SK-N-SH (cell line): ENCODE measurements at regions not wholly inside any gene's neighbourhood (a gene's known extent, or its start where the extent isn't known, plus 50 kb on each side); places are given as distances from the start of the nearest gene placed in this dataset.

Experiments used
- CTCF ChIA-PET: fragments of 300-600, 350-600 bp; formaldehyde crosslinking; extraction: SDS; loops from one replicate; lab custom pipeline; 2021; lab: Yijun Ruan, JAX
- POLR2A ChIA-PET: fragments of 350-600 bp; sonication (Branson Sonifier 250); formaldehyde crosslinking; extraction: SDS; loops from one replicate; lab custom pipeline; 2020; ENCODE audit warnings: antibody characterized with exemption, inconsistent platforms; lab: Yijun Ruan, JAX
- DNase-seq: peaks from one replicate; pipeline ENCODE4 v3.0.0; 2012
- H2AFZ ChIP-seq: fragments of 200-600 bp; sonication (generic); 2 replicates; pipeline ENCODE4 v1.8.1; 2016; ENCODE audit warnings: antibody characterized with exemption, mild to moderate bottlenecking, low read depth
- H3F3A ChIP-seq: fragments of 200-600 bp; sonication (generic); replicated peaks from 2 replicates; pipeline ENCODE3; 2016; ENCODE audit warnings: antibody characterized with exemption, mild to moderate bottlenecking; ENCODE audit not compliant: insufficient read depth
- H3K27ac ChIP-seq, 2 experiments: fragments of 200-500 bp in 1 of 2; fragments of 200-600 bp in 1 of 2; sonication (Bioruptor generic) in 1 of 2; sonication (generic), shearing (Covaris generic) in 1 of 2; 2 replicates each; pipeline versions ENCODE4 v1.5.1 to v1.6.1; 2014 to 2016; ENCODE audit warnings: low read depth in 2 of 2, inconsistent platforms in 1 of 2, low read length in 1 of 2, mild to moderate bottlenecking in 1 of 2, mixed read lengths in 1 of 2
- H3K27me3 ChIP-seq: fragments of 200-600 bp; sonication (generic), shearing (Covaris generic); 2 replicates; pipeline ENCODE4 v1.6.1; 2016; ENCODE audit warnings: mixed run types; ENCODE audit not compliant: insufficient read depth
- H3K36me3 ChIP-seq, 2 experiments: fragments of 200-500 bp in 1 of 2; fragments of 200-600 bp in 1 of 2; sonication (Bioruptor generic) in 1 of 2; sonication (generic) in 1 of 2; replicated peaks in 1 of 2; 2 replicates each; pipeline versions ENCODE3 to v1.5.1; 2014 to 2016; ENCODE audit warnings: low read length in 1 of 2, mild to moderate bottlenecking in 1 of 2; ENCODE audit not compliant: insufficient read depth in 2 of 2, control insufficient read depth in 1 of 2
- H3K4me1 ChIP-seq, 2 experiments: fragments of 200-500 bp in 1 of 2; fragments of 200-600 bp in 1 of 2; sonication (Bioruptor generic) in 1 of 2; sonication (generic), shearing (Covaris generic) in 1 of 2; 2 replicates each; pipeline versions ENCODE4 v1.5.1 to v1.6.1; 2014 to 2016; ENCODE audit warnings: low read depth in 1 of 2, low read length in 1 of 2, mixed run types in 1 of 2; ENCODE audit not compliant: insufficient read depth in 2 of 2, control insufficient read depth in 1 of 2
- H3K4me2 ChIP-seq: fragments of 200-600 bp; sonication (generic), shearing (Covaris generic); 2 replicates; pipeline ENCODE4 v1.6.1; 2017; ENCODE audit warnings: mixed run types
- H3K4me3 ChIP-seq, 2 experiments: fragments of 200-500 bp in 1 of 2; fragments of 200-600 bp in 1 of 2; sonication (Bioruptor generic) in 1 of 2; sonication (generic), shearing (Covaris generic) in 1 of 2; 2 replicates each; pipeline versions ENCODE4 v1.5.1 to v1.8.1; 2014 to 2016; ENCODE audit warnings: low read depth in 2 of 2, inconsistent platforms in 1 of 2, low read length in 1 of 2, mild to moderate bottlenecking in 1 of 2, mixed read lengths in 1 of 2, moderate library complexity in 1 of 2
- H3K79me2 ChIP-seq: fragments of 200-600 bp; sonication (generic); 2 replicates; pipeline ENCODE4 v1.8.1; 2017; ENCODE audit warnings: mild to moderate bottlenecking; ENCODE audit not compliant: insufficient read depth
- H3K9ac ChIP-seq: fragments of 200-600 bp; sonication (generic); 2 replicates; pipeline ENCODE4 v1.6.1; 2017; ENCODE audit warnings: mixed run types
- H3K9me2 ChIP-seq: fragments of 200-600 bp; sonication (generic); 2 replicates; pipeline ENCODE4 v1.6.1; 2017; ENCODE audit warnings: mixed run types
- H3K9me3 ChIP-seq: fragments of 200-600 bp; sonication (generic); 2 replicates; pipeline ENCODE4 v1.6.1; 2017; ENCODE audit warnings: mixed run types, mild to moderate bottlenecking, moderate library complexity
- H4K20me1 ChIP-seq: fragments of 200-600 bp; sonication (generic); 2 replicates; pipeline ENCODE4 v1.6.1; 2017; ENCODE audit warnings: mild to moderate bottlenecking, mixed run types; ENCODE audit not compliant: insufficient read depth
- ELF1 ChIP-seq: IDR thresholded peaks from 2 replicates; pipeline ENCODE4 v1.4.0; 2012
- FOXM1 ChIP-seq: IDR thresholded peaks from 2 replicates; pipeline ENCODE4 v1.4.0; 2012; ENCODE audit warnings: low read depth, mild to moderate bottlenecking
- GATA2 ChIP-seq: sonication (generic); formaldehyde crosslinking; IDR thresholded peaks from 2 replicates; pipeline ENCODE4 v1.5.0; 2020; ENCODE audit warnings: mild to moderate bottlenecking, missing genetic modification reagents
- NRF1 ChIP-seq: IDR thresholded peaks from 2 replicates; pipeline ENCODE4 v1.6.1; 2012; ENCODE audit warnings: low read depth, mild to moderate bottlenecking, low read length
- POLR2AphosphoS5 ChIP-seq: IDR thresholded peaks from 2 replicates; pipeline ENCODE4 v1.6.1; 2012; ENCODE audit warnings: low read depth, low read length
- RAD21 ChIP-seq: IDR thresholded peaks from 2 replicates; pipeline ENCODE4 v1.6.1; 2012; ENCODE audit warnings: mild to moderate bottlenecking, low read length
- RCOR1 ChIP-seq: fragments of 150-350 bp; IDR thresholded peaks from 2 replicates; pipeline ENCODE4 v1.6.1; 2017; ENCODE audit warnings: antibody characterized with exemption, low read length
- RFX5 ChIP-seq: IDR thresholded peaks from 2 replicates; pipeline ENCODE4 v1.6.1; 2012; ENCODE audit warnings: mild to moderate bottlenecking, improper control_type of control experiment, low read length
- RXRA ChIP-seq: IDR thresholded peaks from 2 replicates; pipeline ENCODE4 v1.4.0; 2012; ENCODE audit warnings: low read depth, mild to moderate bottlenecking, borderline replicate concordance
- SIN3A ChIP-seq: IDR thresholded peaks from 2 replicates; pipeline ENCODE4 v1.6.1; 2012; ENCODE audit warnings: low read depth, mild to moderate bottlenecking, low read length, moderate library complexity, borderline replicate concordance
- TAF1 ChIP-seq: IDR thresholded peaks from 2 replicates; pipeline ENCODE4 v1.6.1; 2012; ENCODE audit warnings: low read depth, mild to moderate bottlenecking, low read length, moderate library complexity, borderline replicate concordance
- WGBS: methylation state at CpG from one replicate; pipeline ENCODE4 v1.1.6; 2017; ENCODE audit warnings: low lambda C conversion rate; 5-methylcytosine and 5-hydroxymethylcytosine counted together
- TF ChIP-seq, protein P1 (sequence below): fragments of 200-600 bp; sonication (generic); IDR thresholded peaks from 2 replicates; pipeline ENCODE4 v1.6.1; 2017; ENCODE audit warnings: antibody characterized with exemption, mild to moderate bottlenecking, moderate library complexity
- TF ChIP-seq, protein P2 (sequence below): IDR thresholded peaks from 2 replicates; pipeline ENCODE4 v1.4.0; 2012; ENCODE audit warnings: low read depth
- TF ChIP-seq, protein P3 (sequence below): fragments of 150-350 bp; IDR thresholded peaks from 2 replicates; pipeline ENCODE4 v1.6.1; 2017; ENCODE audit warnings: antibody characterized with exemption, low read length, low read depth, borderline replicate concordance
- TF ChIP-seq, protein P4 (sequence below): IDR thresholded peaks from 2 replicates; pipeline ENCODE4 v1.4.0; 2012; ENCODE audit warnings: low read depth, borderline replicate concordance
- TF ChIP-seq, protein P5 (sequence below): IDR thresholded peaks from 2 replicates; pipeline ENCODE4 v1.4.0; 2012; ENCODE audit warnings: low read depth, borderline replicate concordance
- TF ChIP-seq, protein P6 (sequence below): IDR thresholded peaks from 2 replicates; pipeline ENCODE4 v1.6.1; 2012; ENCODE audit warnings: mild to moderate bottlenecking, low read depth, low read length, moderate library complexity

DNA sequence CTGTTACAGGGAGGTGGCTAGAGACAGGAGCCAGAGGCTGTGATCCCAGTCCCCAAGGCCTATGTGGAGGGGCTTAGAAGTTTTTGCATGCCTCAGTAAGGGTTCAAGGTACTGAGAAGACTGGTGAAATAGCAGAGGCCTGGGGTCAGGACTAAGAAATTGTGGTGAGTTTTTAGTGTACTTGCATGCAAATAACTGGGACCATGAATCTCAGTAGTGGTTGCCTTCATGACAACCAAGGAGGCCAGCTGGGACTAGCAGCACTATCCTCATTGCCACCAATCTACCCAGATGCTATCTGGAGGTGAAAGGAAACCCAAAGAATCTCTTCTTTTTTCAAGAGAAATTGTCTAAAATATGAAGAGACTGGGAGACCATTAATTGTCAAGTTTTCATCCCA, 395.1 kb downstream of the CETN3 start (continued):
- TF ChIP-seq, protein P1, sequence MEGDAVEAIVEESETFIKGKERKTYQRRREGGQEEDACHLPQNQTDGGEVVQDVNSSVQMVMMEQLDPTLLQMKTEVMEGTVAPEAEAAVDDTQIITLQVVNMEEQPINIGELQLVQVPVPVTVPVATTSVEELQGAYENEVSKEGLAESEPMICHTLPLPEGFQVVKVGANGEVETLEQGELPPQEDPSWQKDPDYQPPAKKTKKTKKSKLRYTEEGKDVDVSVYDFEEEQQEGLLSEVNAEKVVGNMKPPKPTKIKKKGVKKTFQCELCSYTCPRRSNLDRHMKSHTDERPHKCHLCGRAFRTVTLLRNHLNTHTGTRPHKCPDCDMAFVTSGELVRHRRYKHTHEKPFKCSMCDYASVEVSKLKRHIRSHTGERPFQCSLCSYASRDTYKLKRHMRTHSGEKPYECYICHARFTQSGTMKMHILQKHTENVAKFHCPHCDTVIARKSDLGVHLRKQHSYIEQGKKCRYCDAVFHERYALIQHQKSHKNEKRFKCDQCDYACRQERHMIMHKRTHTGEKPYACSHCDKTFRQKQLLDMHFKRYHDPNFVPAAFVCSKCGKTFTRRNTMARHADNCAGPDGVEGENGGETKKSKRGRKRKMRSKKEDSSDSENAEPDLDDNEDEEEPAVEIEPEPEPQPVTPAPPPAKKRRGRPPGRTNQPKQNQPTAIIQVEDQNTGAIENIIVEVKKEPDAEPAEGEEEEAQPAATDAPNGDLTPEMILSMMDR = no peak
- TF ChIP-seq NRF1 (no peak), FOXM1 (no peak)
- TF ChIP-seq, protein P2, sequence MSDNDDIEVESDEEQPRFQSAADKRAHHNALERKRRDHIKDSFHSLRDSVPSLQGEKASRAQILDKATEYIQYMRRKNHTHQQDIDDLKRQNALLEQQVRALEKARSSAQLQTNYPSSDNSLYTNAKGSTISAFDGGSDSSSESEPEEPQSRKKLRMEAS = no peak

DNA sequence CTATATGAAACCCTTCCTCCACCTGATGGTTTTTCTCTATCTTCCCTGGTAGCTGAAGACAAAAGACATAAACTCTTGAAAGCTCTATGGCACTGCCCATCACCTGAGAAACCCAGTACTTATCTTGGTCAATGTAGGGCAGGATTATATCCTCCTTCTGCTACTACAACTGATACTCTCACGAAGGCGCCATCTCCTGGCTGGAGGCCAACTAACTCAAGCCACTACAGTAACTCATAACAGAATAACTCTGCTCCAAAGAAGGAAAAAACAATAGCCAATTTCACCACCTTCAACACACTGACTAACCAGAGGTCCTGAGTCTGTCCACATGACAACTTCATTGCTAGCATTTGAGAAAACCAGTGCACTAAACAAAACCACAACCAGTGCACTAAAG, 409.2 kb downstream of the CETN3 start:
- Histone ChIP-seq H3K79me2 (no peaks in the 10 kb centered on the region), H3K4me3 (no peak overlapping the region), H4K20me1 (no peaks in the 10 kb centered on the region), H2AFZ (no peak overlapping the region), H3F3A (no peaks in the 10 kb centered on the region), H3K27ac (no peak overlapping the region), H3K36me3 (no peaks in the 10 kb centered on the region), H3K4me2 (no peak overlapping the region), H3K9ac (no peak overlapping the region), H3K4me1 (no peaks in the 10 kb centered on the region; a peak in 2 of 4 replicates), H3K9me2 (no peaks in the 10 kb centered on the region), H3K9me3 (no peaks in the 10 kb centered on the region), H3K27me3 (no peaks in the 10 kb centered on the region)
- WGBS = 86% methylated on average over 2 of the region's 2 CpGs
- POLR2A ChIA-PET = no interaction called here
- TF ChIP-seq POLR2AphosphoS5 (no peak), RFX5 (no peak), TAF1 (no peak), RAD21 (no peak), RXRA (no peak), FOXM1 (no peak), GATA2 (CRISPR knock-in tag) (no peak), RCOR1 (no peak), SIN3A (no peak), ELF1 (no peak)
- TF ChIP-seq, protein P2 = no peak
- TF ChIP-seq, protein P3, sequence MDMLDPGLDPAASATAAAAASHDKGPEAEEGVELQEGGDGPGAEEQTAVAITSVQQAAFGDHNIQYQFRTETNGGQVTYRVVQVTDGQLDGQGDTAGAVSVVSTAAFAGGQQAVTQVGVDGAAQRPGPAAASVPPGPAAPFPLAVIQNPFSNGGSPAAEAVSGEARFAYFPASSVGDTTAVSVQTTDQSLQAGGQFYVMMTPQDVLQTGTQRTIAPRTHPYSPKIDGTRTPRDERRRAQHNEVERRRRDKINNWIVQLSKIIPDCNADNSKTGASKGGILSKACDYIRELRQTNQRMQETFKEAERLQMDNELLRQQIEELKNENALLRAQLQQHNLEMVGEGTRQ = no peak
- TF ChIP-seq, protein P4, sequence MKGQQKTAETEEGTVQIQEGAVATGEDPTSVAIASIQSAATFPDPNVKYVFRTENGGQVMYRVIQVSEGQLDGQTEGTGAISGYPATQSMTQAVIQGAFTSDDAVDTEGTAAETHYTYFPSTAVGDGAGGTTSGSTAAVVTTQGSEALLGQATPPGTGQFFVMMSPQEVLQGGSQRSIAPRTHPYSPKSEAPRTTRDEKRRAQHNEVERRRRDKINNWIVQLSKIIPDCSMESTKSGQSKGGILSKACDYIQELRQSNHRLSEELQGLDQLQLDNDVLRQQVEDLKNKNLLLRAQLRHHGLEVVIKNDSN = no peak
- TF ChIP-seq, protein P5, sequence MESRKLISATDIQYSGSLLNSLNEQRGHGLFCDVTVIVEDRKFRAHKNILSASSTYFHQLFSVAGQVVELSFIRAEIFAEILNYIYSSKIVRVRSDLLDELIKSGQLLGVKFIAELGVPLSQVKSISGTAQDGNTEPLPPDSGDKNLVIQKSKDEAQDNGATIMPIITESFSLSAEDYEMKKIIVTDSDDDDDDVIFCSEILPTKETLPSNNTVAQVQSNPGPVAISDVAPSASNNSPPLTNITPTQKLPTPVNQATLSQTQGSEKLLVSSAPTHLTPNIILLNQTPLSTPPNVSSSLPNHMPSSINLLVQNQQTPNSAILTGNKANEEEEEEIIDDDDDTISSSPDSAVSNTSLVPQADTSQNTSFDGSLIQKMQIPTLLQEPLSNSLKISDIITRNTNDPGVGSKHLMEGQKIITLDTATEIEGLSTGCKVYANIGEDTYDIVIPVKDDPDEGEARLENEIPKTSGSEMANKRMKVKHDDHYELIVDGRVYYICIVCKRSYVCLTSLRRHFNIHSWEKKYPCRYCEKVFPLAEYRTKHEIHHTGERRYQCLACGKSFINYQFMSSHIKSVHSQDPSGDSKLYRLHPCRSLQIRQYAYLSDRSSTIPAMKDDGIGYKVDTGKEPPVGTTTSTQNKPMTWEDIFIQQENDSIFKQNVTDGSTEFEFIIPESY = no peak
- TF ChIP-seq, protein P6, sequence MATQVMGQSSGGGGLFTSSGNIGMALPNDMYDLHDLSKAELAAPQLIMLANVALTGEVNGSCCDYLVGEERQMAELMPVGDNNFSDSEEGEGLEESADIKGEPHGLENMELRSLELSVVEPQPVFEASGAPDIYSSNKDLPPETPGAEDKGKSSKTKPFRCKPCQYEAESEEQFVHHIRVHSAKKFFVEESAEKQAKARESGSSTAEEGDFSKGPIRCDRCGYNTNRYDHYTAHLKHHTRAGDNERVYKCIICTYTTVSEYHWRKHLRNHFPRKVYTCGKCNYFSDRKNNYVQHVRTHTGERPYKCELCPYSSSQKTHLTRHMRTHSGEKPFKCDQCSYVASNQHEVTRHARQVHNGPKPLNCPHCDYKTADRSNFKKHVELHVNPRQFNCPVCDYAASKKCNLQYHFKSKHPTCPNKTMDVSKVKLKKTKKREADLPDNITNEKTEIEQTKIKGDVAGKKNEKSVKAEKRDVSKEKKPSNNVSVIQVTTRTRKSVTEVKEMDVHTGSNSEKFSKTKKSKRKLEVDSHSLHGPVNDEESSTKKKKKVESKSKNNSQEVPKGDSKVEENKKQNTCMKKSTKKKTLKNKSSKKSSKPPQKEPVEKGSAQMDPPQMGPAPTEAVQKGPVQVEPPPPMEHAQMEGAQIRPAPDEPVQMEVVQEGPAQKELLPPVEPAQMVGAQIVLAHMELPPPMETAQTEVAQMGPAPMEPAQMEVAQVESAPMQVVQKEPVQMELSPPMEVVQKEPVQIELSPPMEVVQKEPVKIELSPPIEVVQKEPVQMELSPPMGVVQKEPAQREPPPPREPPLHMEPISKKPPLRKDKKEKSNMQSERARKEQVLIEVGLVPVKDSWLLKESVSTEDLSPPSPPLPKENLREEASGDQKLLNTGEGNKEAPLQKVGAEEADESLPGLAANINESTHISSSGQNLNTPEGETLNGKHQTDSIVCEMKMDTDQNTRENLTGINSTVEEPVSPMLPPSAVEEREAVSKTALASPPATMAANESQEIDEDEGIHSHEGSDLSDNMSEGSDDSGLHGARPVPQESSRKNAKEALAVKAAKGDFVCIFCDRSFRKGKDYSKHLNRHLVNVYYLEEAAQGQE = no peak
- TF ChIP-seq, protein P1 = no peak
- no peak for DNase-seq
- CTCF ChIA-PET = interaction anchor here (1.1 kb wide), 1 partner anchor 44 kb away, joined by 4 read pairs; no protein-coding TSS in a partner anchor
